NCI-H69 (cell line): ENCODE measurements at regions not wholly inside any gene's neighbourhood (a gene's known extent, or its start where the extent isn't known, plus 50 kb on each side); places are given as distances from the start of the nearest gene placed in this dataset.
"Not testable (repeated sequence)": the region's sequence is repeated elsewhere in the genome, so short reads cannot be mapped to it uniquely, and the experiment has no call there.

Experiments used
- DNase-seq: peaks from one replicate; lab custom pipeline; 2025; lab: John Stamatoyannopoulos, UW

GRCh38 chr4:95898226-95898625 lies 58.3 kb downstream of the PDHA2 start:
- no peak for DNase-seq

- DNase-seq: no peak
These were observed 69.3 kb downstream of the PDHA2 start for GRCh38 chr4:95909211-95909610.

GRCh38 chr4:95910749-95911148 lies 70.9 kb downstream of the PDHA2 start:
- DNase-seq: peak; percentile 6

- no peak for DNase-seq
These were observed 81.6 kb downstream of the PDHA2 start for GRCh38 chr4:95921470-95921869.

GRCh38 chr4:95929448-95930064 lies 89.7 kb downstream of the PDHA2 start:
- DNase-seq: peak; percentile 6

GRCh38 chr4:95939141-95939540 lies 99.2 kb downstream of the PDHA2 start:
- DNase-seq: no peak

GRCh38 chr4:95949136-95949765 lies 109.4 kb downstream of the PDHA2 start:
- DNase-seq: no peak

GRCh38 chr4:95949808-95950207 lies 109.9 kb downstream of the PDHA2 start:
- DNase-seq: no peak

- DNase-seq: not testable (repeated sequence)
These were observed 112.6 kb downstream of the PDHA2 start for GRCh38 chr4:95952538-95952937.

- DNase-seq: no peak
These were observed 116.2 kb downstream of the PDHA2 start for GRCh38 chr4:95956094-95956493.

GRCh38 chr4:95957054-95957453 lies 117.2 kb downstream of the PDHA2 start:
- DNase-seq: no peak

GRCh38 chr4:95957759-95958158 lies 117.9 kb downstream of the PDHA2 start:
- DNase-seq: no peak

GRCh38 chr4:95959182-95959581 lies 119.3 kb downstream of the PDHA2 start:
- DNase-seq: no peak

GRCh38 chr4:95959633-95960032 lies 119.7 kb downstream of the PDHA2 start:
- no peak for DNase-seq

- no peak for DNase-seq
These were observed 123.6 kb downstream of the PDHA2 start for GRCh38 chr4:95963456-95963855.

- DNase-seq: no peak
These were observed 140.3 kb downstream of the PDHA2 start for GRCh38 chr4:95979961-95980876.

GRCh38 chr4:95980877-95981360 lies 141.0 kb downstream of the PDHA2 start:
- no peak for DNase-seq

GRCh38 chr4:95981591-95981990 lies 141.7 kb downstream of the PDHA2 start:
- DNase-seq: no peak

GRCh38 chr4:95982516-95982915 lies 142.6 kb downstream of the PDHA2 start:
- DNase-seq: no peak

- peak; percentile 6 for DNase-seq
These were observed 144.2 kb downstream of the PDHA2 start for GRCh38 chr4:95984081-95984480.

GRCh38 chr4:95985051-95985450 lies 145.2 kb downstream of the PDHA2 start:
- no peak for DNase-seq

GRCh38 chr4:95985791-95986550 lies 146.1 kb downstream of the PDHA2 start:
- DNase-seq: no peak
